Endothelial cell of umbilical vein (primary cell): ENCODE measurements at regions not wholly inside any gene's neighbourhood (a gene's known extent, or its start where the extent isn't known, plus 50 kb on each side); places are given as distances from the start of the nearest gene placed in this dataset.

Source experiments
- BruUV-seq: library from RNA; stranded (reverse); fragments of 400-500 nt; replicated peaks from 2 replicates; lab custom pipeline; 2021; lab: Mats Ljungman, UMichigan
- CTCF ChIA-PET: fragments of 300-600, 350-600 bp; sonication (Branson Sonifier 250); formaldehyde crosslinking; loops from one replicate; lab custom pipeline; 2021; ENCODE audit warnings: antibody characterized with exemption, inconsistent platforms; lab: Charles Lee
- POLR2A ChIA-PET: fragments of 300-600, 350-600 bp; sonication (Branson Sonifier 250); formaldehyde crosslinking; loops from one replicate; lab custom pipeline; 2021; ENCODE audit warnings: antibody characterized with exemption, inconsistent platforms; lab: Charles Lee
- DNase-seq: peaks from one replicate; pipeline ENCODE4 v3.0.0-alpha.2; 2011; ENCODE audit warnings: low read depth, low spot score
- FAIRE-seq: peaks from 2 replicates; lab custom pipeline; 2011; peaks lifted over from hg19 to GRCh38; lab: Jason Lieb, UNC
- H2AFZ ChIP-seq: 2 replicates; pipeline ENCODE4 v1.6.0; 2012; ENCODE audit warnings: low read depth, low read length, control low read depth, inconsistent platforms
- H3K27ac ChIP-seq: 2 replicates; pipeline ENCODE4 v1.5.1; 2011; ENCODE audit warnings: low read depth, mild to moderate bottlenecking, control low read depth, low read length, moderate library complexity; ENCODE audit not compliant: insufficient read depth
- H3K27me3 ChIP-seq, 2 experiments: 2 replicates each; pipeline versions ENCODE4 v1.6.0 to v1.6.1; 2011; ENCODE audit warnings: low read length in 2 of 2, mixed read lengths in 1 of 2; ENCODE audit not compliant: control insufficient read depth in 2 of 2, insufficient read depth in 2 of 2
- H3K36me3 ChIP-seq, 2 experiments: 2 replicates in 1 of 2; 3 replicates in 1 of 2; pipeline ENCODE4 v1.5.1; 2011; ENCODE audit warnings: low read length in 2 of 2, mild to moderate bottlenecking in 1 of 2, moderate library complexity in 1 of 2; ENCODE audit not compliant: control insufficient read depth in 2 of 2, insufficient read depth in 2 of 2; ENCODE audit errors: extremely low read depth in 1 of 2
- H3K4me1 ChIP-seq: 3 replicates; pipeline ENCODE4 v1.5.1; 2011; ENCODE audit warnings: mild to moderate bottlenecking, low read length; ENCODE audit not compliant: control insufficient read depth, insufficient read depth; ENCODE audit errors: extremely low read depth
- H3K4me2 ChIP-seq: 2 replicates; pipeline ENCODE4 v1.6.1; 2011; ENCODE audit warnings: low read length, control low read depth, mixed read lengths; ENCODE audit not compliant: insufficient read depth
- H3K4me3 ChIP-seq, 3 experiments: fragments of 200-600 bp in 1 of 3; sonication (generic), shearing (Covaris generic) in 1 of 3; replicated peaks in 1 of 3; 2 replicates each; pipeline ENCODE4 v1.5.1; 2011 to 2016; ENCODE audit warnings: control low read depth in 3 of 3, low read length in 3 of 3, mild to moderate bottlenecking in 2 of 3, inconsistent platforms in 1 of 3, low read depth in 1 of 3, moderate library complexity in 1 of 3; ENCODE audit not compliant: insufficient read depth in 1 of 3
- H3K79me2 ChIP-seq: 2 replicates; pipeline ENCODE4 v1.6.0; 2012; ENCODE audit warnings: low read length, inconsistent platforms; ENCODE audit not compliant: control insufficient read depth, insufficient read depth
- H3K9ac ChIP-seq: replicated peaks from 2 replicates; pipeline ENCODE3; 2011; ENCODE audit warnings: low read length, control low read depth; ENCODE audit not compliant: insufficient read depth; ENCODE audit errors: extremely low read depth
- H3K9me1 ChIP-seq: replicated peaks from 3 replicates; pipeline ENCODE4 v1.6.0; 2011; ENCODE audit warnings: mild to moderate bottlenecking, low read length; ENCODE audit not compliant: control insufficient read depth, insufficient read depth; ENCODE audit errors: extremely low read depth
- H3K9me3 ChIP-seq: replicated peaks from 2 replicates; pipeline ENCODE4 v1.5.1; 2012; ENCODE audit warnings: low read length, inconsistent platforms; ENCODE audit not compliant: control insufficient read depth, insufficient read depth
- H4K20me1 ChIP-seq: replicated peaks from 2 replicates; pipeline ENCODE3; 2011; ENCODE audit warnings: mild to moderate bottlenecking, low read length; ENCODE audit not compliant: control insufficient read depth, insufficient read depth; ENCODE audit errors: extremely low read depth
- EZH2 ChIP-seq: IDR thresholded peaks from 2 replicates; pipeline ENCODE4 v1.6.1; 2012; ENCODE audit warnings: borderline replicate concordance, low read depth, mild to moderate bottlenecking, moderate library complexity, low read length, inconsistent platforms; ENCODE audit not compliant: severe bottlenecking
- FOS ChIP-seq: IDR thresholded peaks from 2 replicates; pipeline ENCODE4 v1.6.1; 2011; ENCODE audit warnings: mild to moderate bottlenecking, low read length, moderate library complexity, borderline replicate concordance; ENCODE audit not compliant: insufficient read depth
- GATA2 ChIP-seq: IDR thresholded peaks from 2 replicates; pipeline ENCODE4 v1.7.0; 2011; ENCODE audit warnings: low read depth, mild to moderate bottlenecking, moderate library complexity, mixed read lengths, low read length; ENCODE audit not compliant: insufficient read length, insufficient read depth
- JUN ChIP-seq: IDR thresholded peaks from 2 replicates; pipeline ENCODE4 v1.6.1; 2011; ENCODE audit warnings: borderline replicate concordance, low read depth; ENCODE audit not compliant: insufficient read length, insufficient read depth
- MYC ChIP-seq: IDR thresholded peaks from one replicate; pipeline ENCODE4 v1.6.1; 2011; ENCODE audit warnings: mild to moderate bottlenecking, low read depth, low read length
- POLR2A ChIP-seq: IDR thresholded peaks from 2 replicates; pipeline ENCODE4 v1.6.1; 2012; ENCODE audit warnings: low read depth, mild to moderate bottlenecking, control low read depth, low read length
- dilution Hi-C: fragments of 300-500 bp; cut with MboI; formaldehyde crosslinking; loops from one replicate; pipeline ENCODE4 v1.15.0; 2019; ENCODE audit warnings: low sequenced_read_pairs; ENCODE audit not compliant: extremely low pct_ligation_motif_present
- intact Hi-C: fragments of 100-400 bp; cut with micrococcal nuclease; formaldehyde crosslinking; loops from one replicate; pipeline ENCODE4 v1.10.0; 2022
- TF ChIP-seq, protein P1 (sequence below): IDR thresholded peaks from 2 replicates; pipeline ENCODE4 v1.6.1; 2011; ENCODE audit not compliant: insufficient read depth, insufficient read length
- TF ChIP-seq, protein P2 (sequence below), 2 donors: IDR thresholded peaks; 1 replicate in 1 of 2; 2 replicates in 1 of 2; pipeline ENCODE4 v1.5.1; 2011; ENCODE audit warnings: low read length in 2 of 2, mild to moderate bottlenecking in 2 of 2, moderate library complexity in 2 of 2, control low read depth in 1 of 2, inconsistent platforms in 1 of 2, low read depth in 1 of 2; ENCODE audit not compliant: insufficient read depth in 1 of 2; ENCODE audit errors: extremely low read depth in 1 of 2

DNA sequence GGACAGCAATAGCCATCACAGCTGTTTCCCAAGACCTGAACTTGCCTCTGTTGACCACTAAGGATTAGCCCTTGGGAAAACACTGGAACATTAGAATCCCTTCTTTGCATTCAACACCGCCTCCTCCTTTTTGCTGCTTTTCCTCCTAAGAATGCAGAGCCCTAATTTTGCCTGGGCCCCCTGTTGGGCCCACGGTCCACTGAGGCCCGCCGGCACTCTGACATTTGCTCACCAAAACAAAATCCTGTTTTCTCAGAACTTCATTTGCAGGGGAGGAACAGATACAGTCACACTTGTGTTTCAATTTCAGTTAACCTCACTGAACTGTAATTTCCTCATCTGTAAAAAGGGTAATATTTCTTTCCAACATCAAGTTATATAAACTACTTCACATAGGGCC, 116.0 kb upstream of the JARID2 start:
- no peak for FAIRE-seq

DNA sequence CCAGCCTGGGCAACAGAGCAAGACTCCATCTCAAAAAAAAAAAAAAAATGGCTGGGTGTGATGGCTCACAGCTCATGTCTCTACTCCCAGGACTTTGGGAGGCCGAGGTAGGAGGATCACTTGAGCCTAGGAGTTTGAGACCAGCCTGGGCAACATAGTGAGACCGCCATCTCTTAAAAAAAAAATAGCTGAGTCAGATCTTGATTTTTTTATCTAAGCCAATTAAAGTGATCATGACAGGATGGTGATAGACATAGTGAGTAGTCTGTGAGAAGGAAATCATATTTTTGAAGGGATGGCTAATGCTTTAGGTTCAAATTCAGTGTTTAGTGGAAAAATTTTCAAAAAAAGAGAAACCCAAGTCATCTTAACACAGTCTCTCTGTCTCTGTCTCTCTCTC, 114.6 kb upstream of the JARID2 start:
- H3K4me2 ChIP-seq: no peak overlapping the region
- BruUV-seq: no TSS peak
- DNase-seq: no peak
- H3K27me3 ChIP-seq: no peaks in the 10 kb centered on the region
- POLR2A ChIA-PET: no interaction called here
- H4K20me1 ChIP-seq: no peaks in the 10 kb centered on the region
- H3K9ac ChIP-seq: no peak overlapping the region
- TF ChIP-seq FOS (no peak), EZH2 (no peak), MYC (no peak), JUN (no peak), POLR2A (no peak), GATA2 (no peak)
- TF ChIP-seq, protein P1, sequence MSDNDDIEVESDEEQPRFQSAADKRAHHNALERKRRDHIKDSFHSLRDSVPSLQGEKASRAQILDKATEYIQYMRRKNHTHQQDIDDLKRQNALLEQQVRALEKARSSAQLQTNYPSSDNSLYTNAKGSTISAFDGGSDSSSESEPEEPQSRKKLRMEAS: no peak
- TF ChIP-seq, protein P2, sequence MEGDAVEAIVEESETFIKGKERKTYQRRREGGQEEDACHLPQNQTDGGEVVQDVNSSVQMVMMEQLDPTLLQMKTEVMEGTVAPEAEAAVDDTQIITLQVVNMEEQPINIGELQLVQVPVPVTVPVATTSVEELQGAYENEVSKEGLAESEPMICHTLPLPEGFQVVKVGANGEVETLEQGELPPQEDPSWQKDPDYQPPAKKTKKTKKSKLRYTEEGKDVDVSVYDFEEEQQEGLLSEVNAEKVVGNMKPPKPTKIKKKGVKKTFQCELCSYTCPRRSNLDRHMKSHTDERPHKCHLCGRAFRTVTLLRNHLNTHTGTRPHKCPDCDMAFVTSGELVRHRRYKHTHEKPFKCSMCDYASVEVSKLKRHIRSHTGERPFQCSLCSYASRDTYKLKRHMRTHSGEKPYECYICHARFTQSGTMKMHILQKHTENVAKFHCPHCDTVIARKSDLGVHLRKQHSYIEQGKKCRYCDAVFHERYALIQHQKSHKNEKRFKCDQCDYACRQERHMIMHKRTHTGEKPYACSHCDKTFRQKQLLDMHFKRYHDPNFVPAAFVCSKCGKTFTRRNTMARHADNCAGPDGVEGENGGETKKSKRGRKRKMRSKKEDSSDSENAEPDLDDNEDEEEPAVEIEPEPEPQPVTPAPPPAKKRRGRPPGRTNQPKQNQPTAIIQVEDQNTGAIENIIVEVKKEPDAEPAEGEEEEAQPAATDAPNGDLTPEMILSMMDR (IDR thresholded peaks at IDR 0.05; ENCODE audit: extremely low read depth in 1 of 2, insufficient read depth in 1 of 2, low read depth in 1 of 2, low read length in 2 of 2): no peak
- CTCF ChIA-PET: interaction anchor here (0.6 kb wide), 1 partner anchor 14 kb away, joined by 3 read pairs; no protein-coding TSS in a partner anchor
- H3K9me1 ChIP-seq: no peaks in the 10 kb centered on the region
- dilution Hi-C loops (no loop called here), intact Hi-C loops (no loop called here)
- no peaks in the 10 kb centered on the region for H3K4me1 ChIP-seq
- H3K9me3 ChIP-seq: no peaks in the 10 kb centered on the region
- H3K4me3 ChIP-seq: no peak overlapping the region
- H2AFZ ChIP-seq: no peak overlapping the region
- no peak overlapping the region for H3K27ac ChIP-seq
- no peaks in the 10 kb centered on the region for H3K36me3 ChIP-seq
- no peaks in the 10 kb centered on the region for H3K79me2 ChIP-seq
- no peak for FAIRE-seq

More for the DNA sequence above, 116.0 kb upstream of the JARID2 start:
- intact Hi-C loops (no loop called here), dilution Hi-C loops (no loop called here)
- Histone ChIP-seq H4K20me1 (no peaks in the 10 kb centered on the region), H3K27ac (no peak overlapping the region), H2AFZ (no peak overlapping the region), H3K4me2 (no peak overlapping the region), H3K36me3 (no peaks in the 10 kb centered on the region), H3K9me1 (no peaks in the 10 kb centered on the region), H3K9ac (no peak overlapping the region), H3K4me1 (no peaks in the 10 kb centered on the region), H3K27me3 (no peaks in the 10 kb centered on the region), H3K9me3 (no peaks in the 10 kb centered on the region), H3K4me3 (no peak overlapping the region), H3K79me2 (no peaks in the 10 kb centered on the region)
- no peak for DNase-seq
- POLR2A ChIA-PET: no interaction called here
- BruUV-seq: no TSS peak
- CTCF ChIA-PET: no interaction called here
- TF ChIP-seq, protein P2 (IDR thresholded peaks at IDR 0.05; ENCODE audit: extremely low read depth in 1 of 2, insufficient read depth in 1 of 2, low read depth in 1 of 2, low read length in 2 of 2): no peak
- TF ChIP-seq, protein P1: no peak
- TF ChIP-seq JUN (no peak), FOS (no peak), EZH2 (no peak)
